NAMALWA (cell line): ENCODE measurements at regions not wholly inside any gene's neighbourhood (a gene's known extent, or its start where the extent isn't known, plus 50 kb on each side); places are given as distances from the start of the nearest gene placed in this dataset.
A peak's percentile ranks its signal among the peaks of the same experiment; 100 is the strongest.

Experiments
- DNase-seq: peaks from one replicate; pipeline ENCODE4 v3.0.0-alpha.2; 2015; ENCODE audit warnings: low spot score

DNA sequence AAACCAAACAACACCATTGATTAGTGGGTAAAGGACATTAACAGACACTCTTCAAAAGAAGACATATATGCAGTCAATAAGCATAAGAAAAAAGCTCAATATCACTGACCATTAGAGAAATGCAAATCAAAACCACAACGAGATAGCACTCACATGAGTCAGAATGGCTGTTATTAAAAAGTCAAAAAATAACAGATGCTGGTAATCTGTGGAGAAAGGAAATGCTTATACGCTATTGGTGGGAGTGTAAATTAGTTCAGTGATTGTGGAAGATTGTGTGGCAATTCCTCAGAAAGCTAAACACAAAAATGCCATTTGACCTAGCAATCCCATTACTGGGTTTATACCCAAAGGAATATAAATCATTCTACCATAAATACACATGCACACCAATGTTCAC is 182.6 kb downstream of the TRPC6 start:
- no peak for DNase-seq

DNA sequence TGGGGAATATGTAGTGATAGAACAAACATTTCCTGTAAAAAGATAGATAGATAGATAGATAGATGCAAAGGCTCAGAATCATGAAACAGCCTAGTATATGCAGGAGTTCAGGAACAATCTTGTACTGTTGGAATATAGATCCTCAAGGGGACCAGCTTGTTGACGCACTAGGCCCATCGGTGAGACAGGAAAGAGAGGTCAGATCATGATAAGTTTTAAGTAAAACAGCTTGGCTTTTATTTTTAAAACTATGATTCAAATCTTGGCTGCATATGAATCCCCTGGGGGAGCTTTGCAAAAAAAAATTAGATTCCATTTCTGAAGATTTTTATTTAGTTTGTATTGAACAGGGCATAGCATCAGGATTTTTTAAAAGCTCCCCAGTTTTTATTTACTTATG is 185.8 kb downstream of the TRPC6 start:
- DNase-seq, result no peak

DNA sequence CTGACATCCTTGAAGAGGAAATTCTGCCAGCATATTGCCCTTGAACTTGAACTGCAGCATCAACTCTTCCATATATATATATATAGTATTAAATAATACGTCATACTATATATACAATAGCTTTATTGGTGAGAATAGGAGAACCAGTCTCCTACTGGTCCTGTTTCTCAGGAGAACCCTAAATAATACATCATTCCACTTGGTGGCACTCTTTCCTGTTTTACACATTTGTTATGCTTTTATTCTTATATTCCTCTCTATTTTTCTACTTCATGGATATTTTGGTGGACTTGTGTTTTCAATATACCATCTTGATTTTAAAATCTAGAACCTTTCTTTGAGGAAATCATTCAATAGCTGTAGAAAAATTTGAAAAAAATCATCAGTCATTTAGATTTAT is 193.3 kb downstream of the TRPC6 start:
- DNase-seq, result peak; percentile 6

DNA sequence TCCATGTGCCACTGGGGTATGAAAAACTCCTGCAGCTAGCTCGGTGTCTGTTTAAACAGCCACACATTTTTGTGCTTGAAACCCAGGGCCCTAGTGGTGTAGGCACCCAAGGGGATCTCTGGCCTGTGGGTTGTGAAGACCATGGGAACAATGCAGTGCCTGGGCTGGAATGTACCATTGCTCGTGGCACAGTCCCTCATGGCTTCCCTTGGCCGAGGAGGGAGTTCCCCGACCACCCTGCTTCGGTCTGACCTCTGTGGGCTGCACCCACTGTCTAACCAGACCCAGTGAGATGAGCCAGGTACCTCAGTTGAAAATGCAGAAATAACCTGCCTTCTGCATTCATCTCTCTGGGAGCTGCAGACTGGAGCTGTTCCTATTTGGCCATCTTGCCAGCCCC is 214.0 kb downstream of the TRPC6 start:
- no peak for DNase-seq

DNA sequence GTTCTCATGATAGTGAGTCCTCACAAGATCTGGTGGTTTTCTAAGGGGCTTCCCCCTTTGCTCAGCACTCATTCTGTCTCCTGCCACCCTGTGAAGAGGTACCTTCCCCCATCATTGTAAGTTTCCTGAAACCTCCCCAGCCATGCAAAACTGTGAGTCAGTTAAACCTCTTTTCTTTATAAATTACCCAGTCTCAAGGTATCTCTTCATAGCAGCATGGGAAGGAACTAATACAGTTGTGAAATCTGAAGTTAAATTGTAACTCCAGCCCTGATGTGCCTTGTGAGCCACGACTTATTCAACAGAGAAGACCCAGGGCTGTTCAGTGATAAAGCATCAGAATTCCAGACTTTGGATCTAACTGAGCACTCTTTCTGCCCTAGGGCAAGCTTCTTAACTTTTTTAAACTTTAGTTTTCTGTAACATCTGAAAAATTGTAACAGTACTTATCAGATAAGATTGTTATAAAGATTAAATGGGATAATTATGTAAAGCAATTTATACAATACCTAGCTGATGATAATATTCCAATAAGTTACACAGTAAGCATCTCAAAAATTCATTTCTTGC is 220.0 kb downstream of the TRPC6 start:
- no peak for DNase-seq

DNA sequence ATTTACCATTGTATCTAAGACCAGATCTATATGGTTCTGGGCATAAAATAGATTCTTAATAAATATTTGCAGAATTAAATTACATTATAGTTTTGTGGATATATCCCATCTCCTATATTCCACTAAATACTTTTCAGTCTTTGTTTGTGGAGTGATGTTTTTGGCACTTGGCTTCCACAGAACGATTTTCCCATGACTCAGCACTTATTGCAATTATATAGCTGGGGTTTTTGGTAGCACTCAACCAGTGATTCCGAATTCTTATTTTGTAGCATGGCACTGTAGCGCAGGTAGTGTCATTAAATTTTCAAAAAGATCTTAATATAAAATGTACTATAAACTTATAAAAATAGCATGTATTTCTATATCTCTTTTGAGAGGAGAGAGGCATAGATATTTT is 221.2 kb downstream of the TRPC6 start:
- no peak for DNase-seq

DNA sequence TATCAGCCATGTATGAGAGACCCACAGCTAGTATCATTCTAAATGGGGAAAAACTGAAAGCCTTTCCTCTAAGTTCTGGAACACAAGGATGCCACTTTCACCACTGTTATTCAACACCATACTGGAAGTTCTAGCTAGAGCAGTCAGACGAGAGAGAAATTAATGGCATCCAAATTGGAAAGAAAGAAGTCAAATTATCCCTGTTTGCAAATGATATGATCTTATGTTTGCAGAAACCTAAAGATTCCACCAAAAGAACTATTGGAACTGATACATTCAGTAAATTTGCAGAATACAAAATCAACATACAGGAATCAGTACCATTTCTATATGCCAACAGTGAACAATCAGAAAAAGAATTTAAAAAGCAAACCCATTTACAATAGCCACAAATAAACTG is 226.0 kb downstream of the TRPC6 start:
- DNase-seq, result no peak

DNA sequence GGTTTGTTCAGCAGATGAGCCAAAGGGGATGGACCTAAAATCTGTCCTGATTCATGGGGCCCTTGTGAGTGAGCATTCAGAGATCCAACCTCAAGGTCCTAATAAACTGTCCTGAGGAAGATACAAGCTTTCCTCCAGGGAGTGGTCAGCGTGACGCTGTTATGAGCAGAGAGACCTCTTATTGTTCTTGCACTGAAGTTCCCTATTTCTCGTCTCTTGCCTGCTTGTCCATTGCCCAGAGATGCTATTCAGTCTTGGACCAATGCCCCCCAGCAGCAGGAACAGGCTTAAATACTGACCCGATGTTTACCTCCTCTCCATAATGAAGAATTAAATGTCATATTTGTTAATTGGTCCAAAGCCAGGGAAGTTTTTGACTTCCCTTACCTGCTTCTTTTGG is 225.2 kb upstream of the PGR start:
- DNase-seq, result no peak

DNA sequence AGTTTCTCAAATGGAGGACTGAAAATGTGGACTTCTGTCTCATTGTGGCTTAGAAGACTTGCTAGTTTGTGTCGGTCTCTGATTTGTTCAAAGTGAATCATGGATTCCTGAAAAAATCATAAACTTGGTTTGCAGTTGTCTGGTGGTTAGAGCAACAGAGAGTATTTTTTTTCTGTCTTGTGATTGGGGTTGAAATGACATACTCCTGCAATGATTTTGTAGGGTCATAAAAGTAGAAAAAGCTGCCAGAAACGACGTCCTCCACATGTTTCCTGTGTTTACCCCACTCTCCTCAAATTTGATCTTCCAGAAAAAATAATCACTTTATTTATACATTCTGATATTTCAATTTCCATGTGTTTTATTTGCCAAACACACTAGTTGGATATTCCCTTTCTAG is 219.2 kb upstream of the PGR start:
- no peak for DNase-seq

DNA sequence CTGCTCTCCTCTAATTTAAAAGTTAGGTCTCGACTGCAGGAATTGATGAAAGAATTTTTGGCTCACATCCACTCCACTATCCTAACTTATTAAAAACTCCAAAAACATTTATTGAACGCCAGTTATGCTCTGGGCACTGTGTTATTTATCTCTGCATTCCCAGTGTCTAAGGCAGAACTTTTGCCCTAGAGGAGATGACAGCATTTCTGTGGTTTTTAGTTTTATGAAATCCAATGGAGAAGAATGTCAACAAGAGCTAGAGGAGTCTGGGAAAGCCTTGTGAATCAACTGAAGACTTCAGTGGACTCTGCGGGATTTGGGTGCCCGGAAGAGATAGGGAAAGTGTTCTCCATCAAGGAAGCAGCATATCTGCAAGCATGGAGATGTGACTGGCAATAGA is 217.0 kb upstream of the PGR start:
- DNase-seq, result no peak

DNA sequence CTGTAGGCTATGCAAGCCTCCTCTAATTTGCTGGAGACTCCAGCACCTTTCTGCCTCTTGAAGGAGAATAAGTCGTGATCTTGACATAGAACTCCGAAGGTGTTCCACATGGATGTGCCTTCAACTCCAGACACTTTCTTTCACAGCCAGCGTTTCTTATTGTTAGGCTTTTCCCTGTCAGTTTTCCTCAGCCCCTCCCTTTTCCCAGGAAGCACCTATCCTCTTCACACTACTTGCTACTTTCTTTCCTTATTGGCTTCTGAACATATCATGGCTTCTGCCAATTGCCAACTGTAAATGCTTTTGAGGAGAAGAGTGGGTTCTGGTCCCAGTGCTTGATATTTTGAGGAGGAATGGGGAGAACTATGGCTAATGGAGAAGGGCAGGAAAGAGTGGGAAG is 216.3 kb upstream of the PGR start:
- DNase-seq, result no peak

DNA sequence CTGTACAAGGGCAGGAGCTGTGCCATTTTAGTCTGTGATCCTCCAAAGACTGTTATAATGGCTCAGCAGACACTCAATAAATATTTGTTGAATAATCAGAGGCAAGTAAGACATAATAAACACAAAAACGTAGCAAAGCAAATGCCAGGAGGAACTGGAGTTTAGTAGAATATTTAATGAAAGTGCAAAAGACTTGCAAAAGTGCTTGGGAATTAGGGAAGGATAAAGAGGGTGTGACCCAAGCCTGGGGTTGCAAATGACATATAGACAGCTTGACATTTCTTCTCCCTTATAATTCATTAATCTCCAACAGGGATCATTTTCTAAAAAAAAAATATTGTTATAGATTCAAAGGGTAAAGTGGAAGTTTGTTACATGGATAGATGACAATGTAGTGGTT is 212.7 kb upstream of the PGR start:
- no peak for DNase-seq

DNA sequence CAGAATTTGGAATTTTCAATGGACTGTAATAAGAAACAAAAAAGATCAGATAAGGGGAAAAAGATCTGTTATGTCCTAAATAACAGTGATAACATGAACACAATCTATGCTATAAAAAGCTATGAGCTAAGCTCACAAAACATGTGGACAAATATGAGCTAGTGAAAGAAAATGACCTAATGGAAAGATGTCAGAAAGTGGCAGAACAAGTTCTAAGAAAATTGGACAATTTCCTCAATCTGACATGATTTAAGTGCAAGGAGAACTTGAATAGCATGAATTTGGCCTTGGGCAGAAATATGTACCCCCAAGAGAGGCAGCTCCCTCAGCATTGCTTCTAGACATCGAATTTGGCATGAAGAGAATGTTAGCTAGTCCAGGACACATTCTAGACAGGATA is 212.0 kb upstream of the PGR start:
- DNase-seq, result no peak

DNA sequence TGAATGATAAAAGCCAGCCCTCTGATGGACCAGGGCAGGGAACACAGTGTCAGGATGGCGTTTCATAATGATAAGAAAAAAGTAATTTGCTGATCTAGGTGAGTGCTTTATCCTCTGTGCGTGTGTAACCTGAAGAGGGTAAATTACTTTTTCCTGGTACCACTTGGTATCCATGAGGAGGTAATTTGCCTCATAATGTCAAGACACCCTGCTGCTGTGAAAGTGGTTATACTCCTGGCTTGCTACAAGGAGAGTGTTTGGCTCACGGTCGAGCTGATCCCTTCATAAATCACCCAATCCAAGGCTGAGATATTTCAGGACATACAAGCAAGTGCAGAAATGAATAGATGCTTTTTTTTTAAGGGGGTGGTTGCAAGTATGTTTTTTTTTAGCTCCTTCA is 207.2 kb upstream of the PGR start:
- no peak for DNase-seq

DNA sequence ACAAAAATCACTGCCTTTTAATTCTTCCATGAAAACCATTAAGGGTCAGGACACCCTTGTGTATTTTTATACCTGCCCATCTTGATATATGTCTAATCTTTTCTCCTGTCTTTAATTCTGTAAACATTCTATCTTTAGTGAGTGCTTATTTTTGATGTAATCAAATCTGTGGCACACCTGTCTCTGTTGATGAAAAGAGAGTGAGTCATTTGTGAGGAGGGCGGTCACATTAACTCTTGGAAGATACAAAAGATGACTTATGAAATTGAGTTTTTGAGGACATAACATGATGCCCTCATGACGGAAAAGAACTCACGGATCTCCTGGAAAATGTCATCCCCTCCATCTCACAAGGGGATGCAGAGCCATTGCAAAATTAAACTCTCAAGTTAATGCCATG is 206.5 kb upstream of the PGR start:
- DNase-seq, result no peak

DNA sequence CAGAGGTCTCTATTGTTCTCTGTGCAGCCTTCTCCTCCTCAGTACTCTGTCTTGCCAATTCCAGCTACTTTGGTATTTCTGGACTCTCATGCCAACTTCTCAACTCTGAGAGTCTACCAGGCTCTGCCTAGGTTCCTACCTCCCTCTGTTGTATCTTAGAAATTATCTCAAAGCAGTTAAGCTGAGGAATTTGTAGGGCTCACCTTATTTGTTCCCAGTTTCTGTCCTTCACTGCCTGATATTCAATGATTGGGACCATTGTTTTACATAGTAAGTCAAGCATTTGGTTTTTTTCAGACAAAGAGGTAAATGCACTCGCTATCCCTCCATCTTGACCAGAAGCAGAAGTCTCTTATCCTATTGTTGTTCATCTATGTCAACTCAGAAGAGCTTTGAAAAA is 205.0 kb upstream of the PGR start:
- no peak for DNase-seq

DNA sequence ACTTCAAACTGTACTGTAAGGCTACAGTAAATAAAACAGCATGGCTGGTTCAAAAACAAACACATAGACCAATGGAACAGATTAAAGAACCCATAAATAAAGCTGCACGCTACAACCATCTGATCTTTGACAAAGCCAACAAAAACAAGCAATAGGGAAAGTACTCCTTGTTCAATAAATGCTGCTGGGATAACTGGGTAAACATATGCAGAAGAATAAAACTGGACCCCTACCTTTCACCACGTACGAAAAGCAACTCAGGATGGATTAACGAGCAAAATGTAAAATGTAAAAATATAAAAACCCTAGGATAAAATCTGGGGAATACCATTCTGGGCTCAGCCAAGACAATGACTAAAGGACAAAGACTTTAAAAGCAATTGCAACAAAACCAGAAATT is 201.8 kb upstream of the PGR start:
- DNase-seq, result no peak

DNA sequence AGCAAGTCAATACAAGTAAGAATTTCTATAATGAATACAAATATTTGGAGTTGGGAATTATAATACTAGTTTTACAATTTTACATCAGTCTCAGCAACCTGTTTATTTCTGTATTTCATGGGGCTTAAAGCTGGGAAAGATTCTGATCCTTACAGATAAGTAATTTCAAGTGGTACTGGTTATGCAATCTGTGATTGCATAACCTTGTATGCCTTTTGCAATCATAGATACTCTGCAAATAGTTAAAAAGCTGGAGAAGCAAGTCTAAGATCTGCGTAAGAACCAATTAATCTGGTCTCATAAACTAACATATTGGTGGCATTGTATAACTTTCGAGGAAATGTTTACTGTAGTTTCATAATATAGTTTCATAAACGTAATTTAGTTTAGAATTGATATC is 198.3 kb upstream of the PGR start:
- DNase-seq, result no peak

DNA sequence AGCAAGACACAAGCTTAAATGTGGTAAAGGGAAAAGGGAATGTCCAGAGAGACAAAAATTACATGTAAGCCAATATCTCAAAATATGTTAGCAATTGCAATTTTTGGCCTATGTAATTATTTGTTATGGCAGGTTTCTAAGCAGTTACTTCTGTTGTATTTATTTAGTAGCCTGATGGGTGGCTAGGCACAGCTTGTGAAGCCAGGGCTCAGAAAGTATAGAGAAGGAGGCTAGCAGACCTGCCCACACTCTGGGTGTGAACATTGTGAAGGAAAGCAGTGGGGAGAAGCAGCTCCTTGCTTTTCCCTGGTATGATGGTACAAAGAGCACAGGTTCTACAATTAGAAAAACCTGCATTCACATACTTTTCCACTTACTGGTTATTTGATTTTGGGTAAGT is 196.5 kb upstream of the PGR start:
- DNase-seq, result no peak

DNA sequence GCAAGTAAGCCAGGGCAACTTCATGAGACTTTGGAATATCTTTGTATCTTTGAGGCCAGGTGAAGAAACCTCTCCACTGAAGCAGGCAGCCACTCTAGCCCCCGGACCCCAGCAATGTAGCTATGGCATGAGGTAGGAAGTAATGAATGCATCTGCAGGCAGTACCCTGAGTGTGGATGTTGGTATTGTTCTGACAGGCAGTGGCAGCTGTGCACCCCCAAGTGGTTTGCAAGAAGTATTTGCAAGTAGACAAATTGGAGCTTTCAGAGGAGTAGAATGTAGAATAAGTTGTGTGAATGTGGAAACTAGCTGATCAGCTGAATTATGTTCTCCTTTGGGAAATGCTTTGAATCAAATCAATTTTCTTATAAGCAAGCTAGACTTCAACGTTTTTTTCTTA is 194.4 kb upstream of the PGR start:
- peak; percentile 10 for DNase-seq

DNA sequence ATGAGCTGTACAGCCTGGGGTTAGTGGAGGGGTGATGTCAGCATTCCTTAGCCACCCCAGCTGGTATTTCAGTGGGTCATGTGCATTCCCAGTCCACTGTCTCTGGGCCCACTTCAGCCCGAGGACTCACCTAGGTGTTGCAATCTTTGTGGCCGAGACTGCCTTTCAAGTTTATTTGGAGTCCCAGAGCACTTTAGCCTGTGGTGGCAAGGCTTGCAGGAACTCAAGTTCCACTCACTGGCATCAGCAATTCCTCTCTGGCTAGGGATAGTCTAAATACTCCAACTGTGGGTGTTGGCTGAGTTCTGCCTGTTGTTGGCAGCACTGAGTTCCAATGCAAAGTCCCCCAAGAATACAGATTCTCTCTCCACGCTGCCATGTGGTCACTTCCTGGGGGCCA is 191.6 kb upstream of the PGR start:
- DNase-seq, result no peak

DNA sequence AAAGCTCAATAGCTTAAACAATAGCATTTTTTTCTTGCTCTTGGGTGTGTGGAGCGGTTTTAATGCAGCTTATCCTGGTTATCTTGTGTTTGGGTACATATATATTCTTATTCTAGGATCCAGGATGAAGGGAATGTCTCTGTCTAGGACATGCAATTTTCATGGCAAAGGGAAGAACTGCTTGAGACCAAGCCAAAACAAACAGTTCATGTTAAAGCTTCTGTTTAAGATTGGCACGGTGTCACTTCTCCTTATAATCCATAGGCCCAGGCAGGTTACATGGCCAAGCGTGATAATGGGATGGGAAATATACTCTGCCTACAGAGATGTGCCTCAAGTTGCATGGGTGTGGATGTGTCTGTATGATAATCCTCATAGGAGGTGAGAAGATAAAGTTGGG is 177.1 kb upstream of the PGR start:
- DNase-seq, result no peak

DNA sequence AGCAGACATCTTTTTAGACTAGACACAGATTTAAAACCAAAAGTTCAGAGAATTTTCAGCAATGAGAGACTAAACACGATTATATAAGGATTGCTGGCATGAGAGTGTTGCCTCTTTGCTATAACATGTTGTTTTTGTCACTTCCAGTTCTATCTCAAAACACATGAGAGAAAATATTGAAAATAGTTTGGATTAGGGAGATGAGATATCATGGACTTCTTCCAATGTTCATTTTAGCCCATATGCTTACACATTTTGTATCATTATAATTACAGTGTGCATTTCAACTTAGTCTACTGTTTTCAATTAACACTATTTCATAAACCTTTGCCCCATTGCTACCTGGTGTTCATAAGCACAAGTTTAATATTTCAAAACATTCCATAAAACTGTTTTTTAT is 175.9 kb upstream of the PGR start:
- DNase-seq, result no peak

DNA sequence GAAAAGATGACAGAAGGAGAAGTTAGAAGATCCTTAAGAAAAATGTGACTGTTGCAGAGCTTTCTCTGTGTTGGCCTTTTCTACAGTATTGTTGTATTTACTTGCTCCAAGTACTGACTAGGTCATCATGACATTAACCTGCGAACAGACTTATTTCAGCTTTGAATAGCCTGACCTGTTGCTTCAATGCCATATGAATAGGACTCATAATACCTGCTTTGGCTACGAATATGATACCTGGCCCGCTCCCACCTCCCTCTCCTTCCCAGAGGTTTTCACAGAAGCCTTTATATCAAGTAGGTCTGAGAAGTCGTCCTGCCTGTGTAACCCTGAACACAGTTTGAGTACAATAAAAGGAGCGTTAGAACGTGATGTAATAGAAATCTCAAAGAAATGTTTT is 169.6 kb upstream of the PGR start:
- DNase-seq, result no peak

DNA sequence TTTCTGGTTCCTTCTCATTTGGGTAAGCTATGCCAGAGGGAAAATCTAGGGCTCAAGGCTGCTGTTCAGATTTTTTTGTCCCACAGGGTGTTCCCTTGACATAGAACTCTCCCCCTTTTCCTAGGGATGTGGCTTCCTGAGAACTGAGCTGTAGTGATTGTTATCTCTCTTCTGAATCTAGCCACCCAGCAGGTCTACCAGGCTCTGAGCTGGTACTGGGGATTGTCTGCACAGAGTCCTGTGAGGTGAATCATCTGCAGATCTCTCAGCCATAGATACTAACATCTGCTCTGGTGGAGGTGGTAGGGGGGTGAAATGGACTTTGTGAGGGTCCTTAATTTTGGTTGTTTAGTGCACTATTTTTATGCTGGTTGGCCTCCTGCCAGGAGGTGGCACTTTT is 167.3 kb upstream of the PGR start:
- DNase-seq, result no peak
